ENCODE measurements at regions not wholly inside any gene's neighbourhood (a gene's known extent, or its start where the extent isn't known, plus 50 kb on each side); places are given as distances from the start of the nearest gene placed in this dataset.
A peak's percentile ranks its signal among the peaks of the same experiment; 100 is the strongest.
"Not testable (repeated sequence)": the region's sequence is repeated elsewhere in the genome, so short reads cannot be mapped to it uniquely, and the experiment has no call there.

- RAD21 ChIA-PET (ENCODE audit: low non-redundant PET in 1 of 2, low total read pairs in 2 of 2, uncharacterized antibody in 2 of 2, unreplicated experiment in 2 of 2); H3K9ac ChIP-seq (ENCODE audit: low read length); intact Hi-C loops (cut with micrococcal nuclease); H3K9me3 ChIP-seq (ENCODE audit: control insufficient read depth in 1 of 2, insufficient read depth in 1 of 2, low read depth in 1 of 2, low read length in 2 of 2); H3K36me3 ChIP-seq (ENCODE audit: control insufficient read depth in 1 of 2, insufficient read depth in 2 of 2, low read length in 2 of 2); H3K4me1 ChIP-seq (ENCODE audit: control insufficient read depth in 1 of 2, insufficient read depth in 2 of 2, low read length in 2 of 2); H4K20me1 ChIP-seq (ENCODE audit: insufficient read depth); H3K27me3 ChIP-seq (ENCODE audit: insufficient read depth, low read length); H3K27ac ChIP-seq (ENCODE audit: low read depth, low read length); BruUV-seq (replicated peaks); POLR2A ChIA-PET; H3K79me2 ChIP-seq (ENCODE audit: insufficient read depth, low read length); H3K9me2 ChIP-seq (ENCODE audit: insufficient read depth); CTCF ChIA-PET; H3K4me3 ChIP-seq (replicated peaks in 1 of 2; ENCODE audit: low read depth in 1 of 2, low read length in 2 of 2): not testable (repeated sequence)
- peak overlapping the region; percentile 44 for H3K4me2 ChIP-seq (ENCODE audit: low read length)
- peak; percentile 18 for DNase-seq (ENCODE audit: low read depth, low spot score)
- peak; percentile 80 for ATAC-seq
- TF ChIP-seq FOSL1 (IDR thresholded peaks at IDR 0.05; ENCODE audit: low read depth) (peak; percentile 37), JUND (IDR thresholded peaks at IDR 0.05) (peak; percentile 31; the same call in 1 of the 2 replicates)
- peak overlapping the region; percentile 45 for H2AFZ ChIP-seq (ENCODE audit: low read depth, low read length, poor library complexity, severe bottlenecking)
Observed at GRCh38 chr7:35106667-35107066, 69.4 kb upstream of the DPY19L1 start.

- H2AFZ ChIP-seq (ENCODE audit: low read depth, low read length, poor library complexity, severe bottlenecking); RAD21 ChIA-PET (ENCODE audit: low non-redundant PET in 1 of 2, low total read pairs in 2 of 2, uncharacterized antibody in 2 of 2, unreplicated experiment in 2 of 2); H3K9me2 ChIP-seq (ENCODE audit: insufficient read depth); H3K36me3 ChIP-seq (ENCODE audit: control insufficient read depth in 1 of 2, insufficient read depth in 2 of 2, low read length in 2 of 2); POLR2A ChIA-PET; intact Hi-C loops (cut with micrococcal nuclease); H3K9me3 ChIP-seq (ENCODE audit: control insufficient read depth in 1 of 2, insufficient read depth in 1 of 2, low read depth in 1 of 2, low read length in 2 of 2); H4K20me1 ChIP-seq (ENCODE audit: insufficient read depth); CTCF ChIA-PET; ATAC-seq; H3K9ac ChIP-seq (ENCODE audit: low read length); H3K4me2 ChIP-seq (ENCODE audit: low read length); H3K27ac ChIP-seq (ENCODE audit: low read depth, low read length); H3K27me3 ChIP-seq (ENCODE audit: insufficient read depth, low read length); H3K4me1 ChIP-seq (ENCODE audit: control insufficient read depth in 1 of 2, insufficient read depth in 2 of 2, low read length in 2 of 2); H3K79me2 ChIP-seq (ENCODE audit: insufficient read depth, low read length); BruUV-seq (replicated peaks); H3K4me3 ChIP-seq (replicated peaks in 1 of 2; ENCODE audit: low read depth in 1 of 2, low read length in 2 of 2); DNase-seq (ENCODE audit: low read depth, low spot score): not testable (repeated sequence)
Observed at GRCh38 chr7:35105511-35105910, 68.2 kb upstream of the DPY19L1 start.

- DNase-seq (ENCODE audit: low read depth, low spot score); intact Hi-C loops (cut with micrococcal nuclease); H4K20me1 ChIP-seq (ENCODE audit: insufficient read depth); ATAC-seq; H3K9me2 ChIP-seq (ENCODE audit: insufficient read depth); H3K9ac ChIP-seq (ENCODE audit: low read length); H3K27ac ChIP-seq (ENCODE audit: low read depth, low read length); CTCF ChIA-PET; H2AFZ ChIP-seq (ENCODE audit: low read depth, low read length, poor library complexity, severe bottlenecking); H3K4me2 ChIP-seq (ENCODE audit: low read length); H3K36me3 ChIP-seq (ENCODE audit: control insufficient read depth in 1 of 2, insufficient read depth in 2 of 2, low read length in 2 of 2); H3K79me2 ChIP-seq (ENCODE audit: insufficient read depth, low read length); H3K27me3 ChIP-seq (ENCODE audit: insufficient read depth, low read length); BruUV-seq (replicated peaks); H3K9me3 ChIP-seq (ENCODE audit: control insufficient read depth in 1 of 2, insufficient read depth in 1 of 2, low read depth in 1 of 2, low read length in 2 of 2); H3K4me3 ChIP-seq (replicated peaks in 1 of 2; ENCODE audit: low read depth in 1 of 2, low read length in 2 of 2); POLR2A ChIA-PET; H3K4me1 ChIP-seq (ENCODE audit: control insufficient read depth in 1 of 2, insufficient read depth in 2 of 2, low read length in 2 of 2); RAD21 ChIA-PET (ENCODE audit: low non-redundant PET in 1 of 2, low total read pairs in 2 of 2, uncharacterized antibody in 2 of 2, unreplicated experiment in 2 of 2): not testable (repeated sequence)
Observed at GRCh38 chr7:35102845-35103244, 65.6 kb upstream of the DPY19L1 start.

- intact Hi-C loops (cut with micrococcal nuclease); H4K20me1 ChIP-seq (ENCODE audit: insufficient read depth); H3K9me2 ChIP-seq (ENCODE audit: insufficient read depth); H2AFZ ChIP-seq (ENCODE audit: low read depth, low read length, poor library complexity, severe bottlenecking); H3K9me3 ChIP-seq (ENCODE audit: control insufficient read depth in 1 of 2, insufficient read depth in 1 of 2, low read depth in 1 of 2, low read length in 2 of 2); CTCF ChIA-PET; H3K27ac ChIP-seq (ENCODE audit: low read depth, low read length); H3K4me2 ChIP-seq (ENCODE audit: low read length); BruUV-seq (replicated peaks); H3K4me3 ChIP-seq (replicated peaks in 1 of 2; ENCODE audit: low read depth in 1 of 2, low read length in 2 of 2); H3K36me3 ChIP-seq (ENCODE audit: control insufficient read depth in 1 of 2, insufficient read depth in 2 of 2, low read length in 2 of 2); H3K27me3 ChIP-seq (ENCODE audit: insufficient read depth, low read length); ATAC-seq; H3K9ac ChIP-seq (ENCODE audit: low read length); DNase-seq (ENCODE audit: low read depth, low spot score); H3K79me2 ChIP-seq (ENCODE audit: insufficient read depth, low read length); RAD21 ChIA-PET (ENCODE audit: low non-redundant PET in 1 of 2, low total read pairs in 2 of 2, uncharacterized antibody in 2 of 2, unreplicated experiment in 2 of 2); H3K4me1 ChIP-seq (ENCODE audit: control insufficient read depth in 1 of 2, insufficient read depth in 2 of 2, low read length in 2 of 2); POLR2A ChIA-PET: not testable (repeated sequence)
Observed at GRCh38 chr7:35092961-35093360, 55.7 kb upstream of the DPY19L1 start.

Measured in HCT116 (cell line).